ENCODE measurements at regions not wholly inside any gene's neighbourhood (a gene's known extent, or its start where the extent isn't known, plus 50 kb on each side); places are given as distances from the start of the nearest gene placed in this dataset.
"Not testable (repeated sequence)": the region's sequence is repeated elsewhere in the genome, so short reads cannot be mapped to it uniquely, and the experiment has no call there.

- no peak for DNase-seq
Observed at GRCh38 chr2:21353879-21354679, 230.3 kb downstream of the TDRD15 start.

DNA sequence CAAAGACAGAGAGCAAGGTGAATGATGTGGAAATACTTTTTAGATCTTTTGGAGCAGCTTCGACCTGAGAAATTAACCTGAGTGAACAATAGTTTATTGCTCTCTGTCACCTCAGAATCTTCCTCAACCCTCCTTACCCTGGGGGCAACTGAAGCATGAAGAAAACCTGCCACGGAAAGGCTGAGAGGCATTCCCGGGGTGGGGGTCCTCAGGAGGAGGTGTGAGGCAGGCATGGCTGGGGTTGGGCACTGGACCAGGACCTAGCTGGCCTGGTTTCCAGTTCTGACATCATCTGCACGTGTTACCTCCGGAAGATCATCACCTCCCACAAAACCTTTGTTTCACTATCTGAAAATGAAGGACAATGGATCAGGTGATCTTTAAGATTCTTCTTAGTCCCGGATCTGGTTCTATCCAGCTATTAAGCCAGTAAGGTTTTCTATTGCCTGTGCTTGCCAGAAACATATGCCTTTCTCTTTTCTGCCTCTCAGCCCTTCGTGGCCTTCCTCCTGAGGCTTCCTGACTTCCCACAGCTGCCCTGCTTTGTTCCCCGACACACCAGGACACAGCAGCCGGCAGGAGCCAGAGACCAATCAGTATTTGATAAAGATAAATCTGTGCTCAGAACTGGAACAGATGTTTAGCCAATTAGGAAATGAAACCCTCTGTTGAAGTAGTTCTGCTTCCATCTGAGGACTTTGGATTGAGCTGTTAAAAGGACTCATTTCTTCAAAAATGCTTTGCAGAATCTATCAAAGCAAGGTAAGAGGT is 232.5 kb downstream of the TDRD15 start:
- DNase-seq: no peak

DNA sequence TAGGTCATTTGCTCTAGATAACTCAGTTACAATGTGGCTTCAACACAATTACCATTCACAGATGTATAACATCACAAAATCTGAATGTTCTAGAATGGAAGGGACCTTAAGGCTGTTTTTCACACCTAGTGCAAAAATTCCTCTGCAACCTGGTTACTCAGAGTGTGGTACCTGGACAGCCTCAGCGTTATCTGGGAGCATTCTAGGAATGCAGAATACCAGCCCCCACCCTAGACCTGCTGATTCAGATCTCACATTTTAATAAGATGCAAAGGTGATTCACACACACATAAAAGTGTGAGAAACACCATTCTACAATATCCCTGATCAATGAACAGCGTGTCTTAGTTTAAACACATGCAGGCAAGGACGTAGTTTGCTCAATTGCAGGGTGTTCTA is 233.1 kb downstream of the TDRD15 start:
- DNase-seq: no peak

GRCh38 chr2:21358976-21359375 is 235.2 kb downstream of the TDRD15 start:
- no peak for DNase-seq

GRCh38 chr2:21361384-21361783 is 237.6 kb downstream of the TDRD15 start:
- no peak for DNase-seq

DNA sequence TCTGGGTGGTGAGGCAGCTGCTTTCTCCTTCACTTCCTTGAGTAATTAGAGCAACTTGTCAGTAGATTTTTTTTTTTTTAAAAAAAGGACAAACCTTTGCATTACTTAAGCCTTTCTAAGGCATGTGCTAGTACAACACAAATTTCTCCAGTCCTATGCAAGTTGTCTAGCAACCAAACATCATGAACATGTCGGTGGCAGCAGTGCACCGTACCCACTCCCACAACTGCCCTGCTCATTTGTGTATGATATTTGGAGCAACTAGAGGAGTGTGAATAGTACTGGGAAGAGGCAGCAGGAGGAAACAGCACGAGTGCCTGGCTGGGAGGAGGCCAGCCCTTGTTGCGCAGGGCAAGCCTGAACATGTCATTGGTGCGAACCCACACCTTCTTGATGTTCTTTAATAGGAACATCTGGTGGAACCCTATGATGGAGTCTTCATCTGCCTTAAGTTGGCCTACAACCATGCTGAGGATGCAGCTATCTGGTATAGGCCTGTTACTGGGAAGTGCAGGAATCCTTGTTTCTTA is 238.3 kb downstream of the TDRD15 start:
- DNase-seq: no peak

GRCh38 chr2:21363364-21363763 is 239.6 kb downstream of the TDRD15 start:
- no peak for DNase-seq

GRCh38 chr2:21367421-21367820 is 243.7 kb downstream of the TDRD15 start:
- no peak for DNase-seq

GRCh38 chr2:21369787-21370186 is 246.0 kb downstream of the TDRD15 start:
- DNase-seq: no peak

DNA sequence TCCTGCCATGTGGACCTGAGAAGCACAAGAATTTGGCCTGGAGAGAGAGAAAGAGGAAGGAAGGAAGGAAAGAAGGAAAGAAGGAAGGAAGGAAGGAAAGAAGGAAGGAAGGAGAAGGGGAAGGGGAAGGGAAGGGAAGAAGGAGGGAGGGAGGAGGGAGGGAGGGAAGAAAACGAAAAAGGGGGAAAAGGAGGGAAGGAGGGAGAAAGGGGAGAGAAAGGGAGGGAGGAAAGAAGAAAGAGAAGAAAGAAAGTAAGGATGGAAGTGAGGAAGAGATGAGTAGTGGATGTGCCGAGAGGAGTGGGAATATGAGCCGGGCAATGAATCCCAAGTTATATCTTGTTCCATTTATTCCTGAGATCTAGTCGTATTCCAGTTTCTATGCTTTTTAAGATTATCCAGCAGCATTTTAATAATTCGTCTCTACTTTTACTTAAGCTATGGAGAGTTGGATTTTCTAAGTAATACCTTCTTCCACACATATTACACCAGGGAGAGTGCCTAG is 247.8 kb downstream of the TDRD15 start:
- no peak for DNase-seq

DNA sequence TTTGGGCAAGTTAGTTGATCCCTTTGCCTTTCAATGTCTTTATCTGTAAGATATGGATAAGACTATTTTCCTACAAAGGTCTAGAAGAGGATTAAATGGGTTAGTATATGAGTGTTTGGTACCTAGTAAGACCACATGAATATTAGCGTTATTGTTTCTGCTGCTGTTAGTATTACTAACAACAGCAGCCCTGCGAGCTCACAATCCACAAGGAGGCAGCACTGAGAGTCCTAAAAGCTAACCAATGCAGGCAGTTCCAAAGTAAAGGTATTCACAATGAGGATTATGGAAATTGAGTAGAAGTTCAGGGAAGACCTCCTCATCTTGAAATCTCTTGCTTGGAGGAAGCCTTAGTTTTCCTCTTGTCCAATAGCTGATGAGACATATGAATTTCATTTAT is 248.9 kb downstream of the TDRD15 start:
- no peak for DNase-seq

DNA sequence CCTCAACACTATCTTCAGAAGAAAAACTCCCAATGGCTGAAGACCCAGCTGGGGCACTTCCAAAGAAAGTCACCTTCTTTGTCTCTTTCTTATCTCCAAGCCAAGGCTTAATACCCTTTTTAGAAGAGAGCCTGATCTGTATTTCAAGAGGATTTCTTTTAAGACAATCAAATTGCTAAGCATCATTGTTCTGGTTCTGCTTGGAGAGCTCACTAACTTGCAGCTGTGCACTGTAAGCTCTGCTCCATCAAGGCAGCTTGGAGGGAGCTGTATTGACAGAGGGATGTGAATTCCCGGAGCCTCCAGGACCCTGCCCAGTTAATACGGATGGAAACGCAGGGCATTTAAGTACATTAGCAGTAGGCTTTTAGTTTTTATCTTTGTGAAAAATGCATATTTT is 253.1 kb downstream of the TDRD15 start:
- no peak for DNase-seq

DNA sequence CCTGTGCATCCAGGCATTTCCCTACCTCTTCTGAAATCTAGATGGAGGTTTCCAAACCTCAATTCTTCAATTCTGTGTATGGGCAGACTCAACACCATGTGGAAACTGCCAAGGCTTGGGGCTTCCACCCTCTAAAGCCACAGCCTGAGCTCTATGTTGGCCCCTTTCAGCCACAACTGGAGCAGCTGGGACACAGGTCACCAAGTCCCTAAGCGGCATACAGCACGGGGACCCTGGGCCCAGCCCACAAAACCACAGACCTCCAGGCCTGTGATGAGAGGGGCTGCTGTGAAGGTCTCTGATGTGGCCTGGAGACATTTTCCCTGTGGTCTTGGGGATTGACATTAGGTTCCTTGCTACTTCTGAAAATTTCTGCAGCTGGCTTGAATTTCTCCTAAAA is 255.4 kb downstream of the TDRD15 start:
- DNase-seq: no peak

- DNase-seq: not testable (repeated sequence)
Observed at GRCh38 chr2:21379668-21380067, 255.9 kb downstream of the TDRD15 start.

DNA sequence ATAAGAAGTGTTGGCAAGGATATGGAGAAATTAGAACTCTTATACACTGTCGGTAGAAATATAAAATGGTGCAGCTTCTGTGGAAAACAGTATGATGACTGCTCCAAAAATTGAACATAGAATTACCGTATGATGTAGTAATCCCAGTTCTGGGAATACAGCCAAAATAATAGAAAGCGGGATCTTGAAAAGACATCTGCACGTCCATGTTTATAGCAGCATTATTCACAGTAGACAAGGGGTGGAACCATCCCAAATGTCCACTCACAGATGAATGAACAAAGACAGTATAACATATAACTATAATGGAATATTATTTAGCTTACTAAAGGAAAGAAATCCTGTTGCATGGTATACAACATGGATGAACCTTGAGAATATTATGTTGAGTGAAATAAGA is 257.7 kb downstream of the TDRD15 start:
- DNase-seq: no peak

DNA sequence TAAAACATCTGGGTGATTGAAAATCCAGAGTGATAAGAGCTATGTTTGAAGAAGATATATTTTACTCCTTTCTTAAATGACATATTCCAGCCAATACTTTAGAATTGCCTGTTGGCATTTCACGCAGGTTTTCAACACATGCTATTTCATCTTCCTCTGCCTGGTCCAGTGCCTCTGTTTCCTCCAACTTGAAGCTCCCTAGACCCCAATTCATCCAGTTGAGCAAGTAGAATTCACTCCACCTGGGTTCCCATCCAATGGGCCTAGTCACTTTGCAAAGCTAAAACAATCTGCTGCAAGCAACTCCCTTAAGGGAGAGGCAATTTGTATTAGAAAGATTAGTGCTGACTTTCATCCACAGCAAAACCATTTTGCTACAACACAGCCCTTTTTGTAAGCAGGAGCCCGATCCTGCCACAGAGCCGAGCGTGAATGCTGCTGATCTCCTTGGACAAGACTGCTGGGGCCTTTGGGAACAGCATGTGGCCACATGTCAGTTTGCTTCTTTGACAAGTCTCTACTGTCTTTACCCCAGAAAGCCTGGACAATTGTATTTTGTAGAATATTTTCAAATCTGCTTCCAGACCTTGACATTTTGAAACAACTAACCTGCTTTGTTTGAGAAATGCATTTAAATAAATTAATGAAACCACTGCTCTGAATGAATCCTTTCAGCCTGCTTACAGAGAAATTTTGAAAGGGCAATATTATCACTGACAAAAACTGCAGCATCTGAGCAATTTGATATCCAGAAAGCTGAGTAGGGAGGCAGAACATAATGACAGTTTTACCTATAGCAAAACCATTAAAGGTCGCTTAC is 259.1 kb downstream of the TDRD15 start:
- no peak for DNase-seq

DNA sequence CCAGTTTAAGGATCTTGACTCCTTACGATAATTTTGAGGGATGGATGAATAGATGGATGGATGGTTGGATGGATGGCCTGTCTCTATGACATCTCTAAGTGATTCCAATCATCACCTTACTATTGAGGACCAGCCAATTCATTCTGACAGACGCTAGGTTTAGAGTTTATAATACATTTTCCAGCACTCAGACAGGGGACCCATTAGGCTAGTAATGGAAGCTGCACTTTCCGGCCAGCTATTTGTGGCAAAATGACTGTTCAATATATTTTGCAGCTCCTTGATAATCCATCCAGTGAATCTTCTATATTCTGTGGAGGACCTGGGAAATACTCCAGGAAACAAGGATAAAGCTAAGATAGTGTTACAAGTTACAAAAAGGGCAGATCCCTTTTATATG is 262.9 kb downstream of the TDRD15 start:
- no peak for DNase-seq

DNA sequence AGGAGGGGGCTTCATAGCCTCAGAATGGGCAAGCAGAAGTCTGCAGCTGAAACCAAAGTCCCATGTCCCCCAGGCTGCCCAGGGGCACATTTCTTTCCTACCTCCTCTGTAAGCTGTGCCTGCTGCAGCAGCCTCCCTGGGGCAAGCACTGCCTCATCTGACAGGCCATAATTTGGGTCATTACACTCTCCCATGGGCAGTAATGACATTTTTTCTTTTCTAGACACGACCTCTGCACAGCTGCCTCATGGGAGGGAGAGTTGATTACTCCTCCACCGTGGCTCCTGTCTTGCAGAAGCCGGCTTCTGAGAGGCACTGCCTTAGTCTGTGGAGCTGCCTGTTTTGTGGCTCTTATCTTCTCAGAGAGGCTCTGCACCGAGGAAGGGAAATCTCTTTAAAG is 268.9 kb downstream of the TDRD15 start:
- no peak for DNase-seq

GRCh38 chr2:21393173-21393572 is 269.4 kb downstream of the TDRD15 start:
- no peak for DNase-seq

- no peak for DNase-seq
Observed at GRCh38 chr2:21395366-21395765, 271.6 kb downstream of the TDRD15 start.

- DNase-seq: no peak
Observed at GRCh38 chr2:21396252-21396651, 272.5 kb downstream of the TDRD15 start.

DNA sequence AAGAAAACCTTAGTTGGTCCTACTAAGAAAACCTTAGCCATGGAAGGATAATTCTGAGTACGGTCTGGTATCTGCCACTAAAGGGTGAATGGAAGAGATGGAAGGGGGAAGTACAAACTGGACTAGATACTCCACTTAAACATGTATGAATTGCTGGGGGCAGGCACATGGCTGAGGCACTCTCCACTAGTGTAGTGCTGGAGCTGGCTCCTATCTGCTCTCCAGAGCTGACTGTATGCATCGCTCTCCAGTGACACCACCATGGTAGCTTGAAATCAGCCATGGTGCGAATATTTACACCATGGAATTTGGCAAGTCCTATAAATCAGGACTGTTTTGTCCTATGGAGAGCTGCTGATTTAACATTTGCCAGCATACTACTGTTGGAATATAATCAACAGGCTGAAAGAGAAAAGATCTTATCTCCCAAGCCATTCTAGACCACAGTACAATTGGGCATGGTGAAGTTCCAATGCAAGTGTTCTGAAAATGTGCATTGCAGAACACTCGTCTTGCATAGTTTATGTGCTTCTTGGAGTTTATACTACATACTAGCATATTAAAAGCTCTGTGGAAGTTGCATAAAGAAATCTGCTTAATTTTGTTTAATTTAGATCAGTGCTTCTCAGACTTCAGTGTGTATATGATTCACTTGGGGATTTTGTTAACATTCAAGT is 277.4 kb downstream of the TDRD15 start:
- DNase-seq: no peak

DNA sequence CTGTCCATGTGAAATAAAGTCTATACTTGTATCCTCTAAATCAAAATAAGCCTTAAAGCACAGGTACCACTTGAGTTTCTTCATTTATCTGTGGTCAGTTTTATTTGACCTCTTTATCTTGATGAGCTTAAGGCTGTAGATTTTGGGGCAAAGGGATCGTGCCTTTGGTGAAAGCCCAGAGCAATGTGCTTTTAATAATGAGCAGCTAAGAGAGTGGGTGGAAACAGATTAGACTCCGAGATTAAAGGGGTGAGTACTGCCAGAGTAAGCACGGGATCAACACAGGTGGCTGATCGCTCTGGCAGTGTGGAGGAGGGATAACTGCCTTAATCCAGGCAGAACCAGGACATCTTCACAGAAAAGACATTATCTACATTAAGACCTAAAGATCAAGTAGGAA is 280.4 kb downstream of the TDRD15 start:
- no peak for DNase-seq

All from GF-D8 (cell line).